GM18511 (cell line): ENCODE measurements at regions not wholly inside any gene's neighbourhood (a gene's known extent, or its start where the extent isn't known, plus 50 kb on each side); places are given as distances from the start of the nearest gene placed in this dataset.
"Not testable (repeated sequence)": the region's sequence is repeated elsewhere in the genome, so short reads cannot be mapped to it uniquely, and the experiment has no call there.

Experiments
- ATAC-seq: cut with Tn5 transposase; IDR thresholded peaks from one replicate; pipeline ENCODE4 v1.9.1; 2021; ENCODE audit warnings: mild to moderate bottlenecking, moderate library complexity; ENCODE audit not compliant: unreplicated experiment

- ATAC-seq = no peak
Measured at GRCh38 chr18:42530276-42530675, 575.2 kb downstream of the PIK3C3 start.

DNA sequence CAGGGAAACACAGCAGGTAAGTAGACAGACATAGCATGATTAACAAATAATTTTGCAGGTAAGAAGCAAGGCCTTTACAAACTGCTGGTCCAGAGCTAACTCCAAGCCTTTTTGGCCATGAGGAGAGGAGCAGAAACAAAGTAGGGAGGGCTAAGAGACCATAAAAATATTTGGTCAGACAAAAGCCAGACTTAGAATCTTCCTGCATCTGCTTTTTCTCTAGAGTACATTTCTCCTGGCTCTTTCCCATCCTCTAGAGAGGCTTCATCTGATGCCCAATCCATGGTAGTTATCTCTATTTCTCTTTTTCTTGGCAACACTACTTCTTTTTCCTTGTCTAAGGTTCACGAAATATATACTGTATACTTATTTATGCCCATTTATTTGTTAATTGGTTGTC, 577.1 kb downstream of the PIK3C3 start:
- ATAC-seq = no peak

GRCh38 chr18:42533009-42533575, 578.1 kb downstream of the PIK3C3 start:
- ATAC-seq = no peak

- no peak for ATAC-seq
Measured at GRCh38 chr18:42533616-42534015, 578.6 kb downstream of the PIK3C3 start.

DNA sequence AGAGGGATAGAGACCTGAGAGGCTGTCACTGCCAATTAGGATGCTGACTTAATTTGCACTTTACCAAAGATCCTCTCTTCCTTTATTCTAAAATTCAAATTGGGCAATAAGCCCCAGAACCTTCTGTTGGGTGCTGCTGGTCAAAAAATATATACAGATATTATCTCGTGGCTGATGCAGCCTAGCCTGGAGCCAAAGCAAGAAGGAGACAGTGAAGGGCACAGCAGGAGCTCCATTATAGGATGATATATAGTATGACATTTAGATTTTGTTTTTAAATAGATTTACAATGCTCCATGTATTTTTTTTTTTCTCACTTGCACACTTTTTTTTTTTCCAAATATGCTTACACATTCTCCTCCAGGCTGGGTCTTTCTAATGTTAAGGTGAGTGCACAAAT, 579.3 kb downstream of the PIK3C3 start:
- ATAC-seq = no peak

DNA sequence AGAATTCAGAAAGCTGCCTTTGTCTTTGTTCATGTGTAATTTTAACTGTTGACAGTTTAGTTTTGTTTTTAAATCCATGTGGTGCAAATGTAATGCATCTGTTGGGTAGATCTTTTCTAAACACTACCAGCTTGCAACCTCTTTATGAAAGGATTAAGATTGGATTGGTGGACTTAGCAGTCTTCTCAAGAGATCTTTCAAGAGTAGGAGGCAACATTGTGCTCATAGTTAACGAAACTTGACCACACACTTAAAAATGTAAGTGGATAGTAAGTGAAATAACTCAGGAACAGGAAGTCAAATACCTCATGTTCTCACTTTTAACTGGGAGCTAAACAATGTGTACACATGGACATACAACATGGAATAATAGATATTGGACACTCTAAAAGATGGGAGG, 579.0 kb downstream of the RIT2 start:
- no peak for ATAC-seq

GRCh38 chr18:42537291-42537690, 578.2 kb downstream of the RIT2 start:
- no peak for ATAC-seq

- ATAC-seq = no peak
Measured at GRCh38 chr18:42544901-42545300, 570.6 kb downstream of the RIT2 start.

DNA sequence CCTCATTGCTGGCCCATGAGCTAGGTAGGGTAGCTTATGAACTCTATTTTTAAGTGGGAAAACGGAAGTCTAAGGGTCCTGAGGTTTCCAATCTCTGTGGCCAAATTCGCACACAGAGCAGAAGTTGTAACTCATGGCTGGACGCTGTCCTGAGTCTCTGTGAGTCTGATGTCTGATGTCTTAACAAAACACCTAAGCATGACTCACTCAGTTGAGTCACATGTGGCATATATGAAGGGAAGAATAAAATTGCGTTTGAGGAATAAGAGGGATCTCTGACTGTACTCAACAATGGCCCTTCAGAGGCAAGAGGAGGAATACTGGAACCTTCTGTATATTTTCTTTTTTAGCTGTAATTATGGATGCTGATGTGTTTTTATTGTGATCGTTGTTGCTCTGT, 569.7 kb downstream of the RIT2 start:
- ATAC-seq = no peak

DNA sequence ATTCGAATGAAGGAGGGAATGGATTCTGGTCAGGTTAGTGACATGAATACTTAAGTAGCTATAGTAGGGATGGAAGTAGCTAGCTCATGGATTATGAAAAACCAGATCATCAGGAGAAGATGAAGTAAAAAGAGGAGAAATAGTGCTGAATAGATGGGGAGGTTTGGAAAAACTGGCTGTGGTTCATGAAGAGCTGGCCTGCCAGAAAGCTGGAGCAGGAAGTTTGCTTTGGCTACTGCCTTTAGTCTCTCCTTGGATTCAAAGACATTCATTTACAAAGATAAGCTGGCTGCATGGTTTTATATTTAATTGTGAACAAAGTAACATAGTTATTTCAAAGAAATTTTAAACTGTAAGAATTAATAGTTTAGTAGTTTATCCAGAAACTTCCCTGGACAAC, 567.0 kb downstream of the RIT2 start:
- ATAC-seq = no peak

GRCh38 chr18:42549596-42549995, 565.9 kb downstream of the RIT2 start:
- ATAC-seq = no peak

- not testable (repeated sequence) for ATAC-seq
Measured at GRCh38 chr18:42552559-42552958, 562.9 kb downstream of the RIT2 start.

- ATAC-seq = no peak
Measured at GRCh38 chr18:42559069-42559690, 556.3 kb downstream of the RIT2 start.

- no peak for ATAC-seq
Measured at GRCh38 chr18:42561521-42561920, 554.0 kb downstream of the RIT2 start.

DNA sequence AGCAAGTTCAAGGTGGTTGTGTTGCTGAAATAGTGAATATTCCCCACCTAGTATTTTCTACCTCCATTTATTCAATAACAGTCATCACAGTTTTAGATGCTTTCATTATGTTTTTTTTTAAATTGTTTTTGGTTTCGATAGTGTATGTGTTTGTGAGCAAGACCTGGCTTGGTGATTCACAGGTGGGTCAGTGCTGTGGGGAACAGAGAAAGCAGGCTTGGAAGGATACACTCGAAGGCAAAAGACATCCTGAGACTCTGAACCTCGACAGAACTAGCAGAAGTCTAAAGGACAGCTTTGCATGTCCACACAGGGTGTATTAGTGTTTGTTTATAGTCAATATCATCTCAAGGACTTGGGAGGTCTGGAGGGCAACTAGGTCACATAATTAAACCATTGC, 551.5 kb downstream of the RIT2 start:
- ATAC-seq = no peak

GRCh38 chr18:42564761-42565160, 550.7 kb downstream of the RIT2 start:
- ATAC-seq = no peak

DNA sequence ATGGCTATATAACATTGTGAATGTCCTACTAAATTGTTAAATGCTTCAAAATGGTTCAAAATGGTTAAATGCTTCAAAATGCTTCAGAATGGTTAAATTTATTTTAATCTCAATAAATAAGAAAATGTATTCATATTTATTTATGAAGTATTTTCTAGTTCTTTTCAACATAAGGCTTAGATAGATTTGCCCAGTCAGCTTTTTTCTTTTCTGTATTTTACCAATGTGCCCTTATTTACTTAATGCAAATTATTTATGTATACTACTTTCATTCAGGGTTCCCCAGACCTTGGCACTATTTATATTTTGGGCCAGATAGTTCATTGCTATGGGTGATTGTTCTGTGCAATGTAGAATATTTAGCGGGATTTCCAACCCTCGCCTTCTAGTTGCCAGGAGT, 546.7 kb downstream of the RIT2 start:
- ATAC-seq = no peak

DNA sequence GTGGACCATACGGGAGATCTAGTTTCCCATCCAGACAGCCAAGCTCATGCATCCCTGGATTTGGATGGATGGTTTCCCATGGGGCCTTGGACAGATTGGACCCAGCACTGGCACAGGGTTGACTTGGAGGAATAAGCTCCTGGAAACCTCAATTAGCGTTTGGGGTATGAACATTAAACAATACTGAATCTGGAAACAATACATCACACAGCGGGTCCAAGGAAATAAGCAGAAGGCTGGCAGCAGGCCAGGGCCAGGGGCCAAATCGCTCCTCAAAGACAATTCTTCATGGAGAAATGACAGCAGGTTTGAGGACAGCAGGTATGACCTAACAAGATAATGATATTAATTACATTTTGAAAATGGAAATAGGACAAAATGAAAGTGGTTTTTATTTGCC, 540.6 kb downstream of the RIT2 start:
- ATAC-seq = no peak

DNA sequence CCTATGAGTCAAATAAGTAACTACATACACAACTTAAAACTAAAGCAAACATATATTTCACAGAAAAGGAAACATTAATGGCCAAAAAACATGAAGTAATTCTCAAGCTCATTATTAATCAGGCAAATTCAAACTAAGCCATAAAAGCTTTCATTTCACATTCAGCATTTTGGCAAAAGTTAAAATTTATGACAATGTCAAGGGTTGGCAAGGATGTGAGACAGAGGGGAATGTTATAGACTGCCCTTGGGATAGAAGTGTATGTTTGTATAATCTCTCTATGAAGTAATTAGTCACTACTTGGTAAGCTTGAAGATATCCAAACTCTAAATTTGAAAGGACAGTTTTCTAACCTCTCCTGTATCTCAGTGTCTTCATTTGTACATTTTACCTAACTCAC, 539.4 kb downstream of the RIT2 start:
- ATAC-seq = no peak

- no peak for ATAC-seq
Measured at GRCh38 chr18:42578792-42579191, 536.7 kb downstream of the RIT2 start.

- ATAC-seq = no peak
Measured at GRCh38 chr18:42582266-42582665, 533.2 kb downstream of the RIT2 start.

DNA sequence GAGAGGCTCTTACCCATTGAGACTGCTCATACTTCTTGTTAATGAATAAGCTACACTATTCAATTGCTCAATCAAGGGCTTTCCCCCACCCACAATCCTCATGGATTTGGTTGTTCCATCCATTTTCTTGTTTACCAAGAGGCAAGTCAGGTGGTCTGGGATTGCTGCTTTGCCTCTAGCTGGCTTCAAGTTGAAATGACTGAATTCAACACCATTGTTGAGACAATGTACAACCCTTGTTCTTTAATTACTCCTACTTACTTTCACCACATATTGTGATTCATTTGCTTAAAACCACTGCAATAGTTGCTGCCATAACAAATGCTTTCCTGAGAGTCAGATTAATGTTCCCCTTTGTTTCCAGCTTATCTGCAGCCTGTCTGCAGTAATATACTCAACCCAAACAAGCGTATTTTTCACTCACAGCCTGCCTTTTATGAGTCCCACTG, 532.2 kb downstream of the RIT2 start:
- no peak for ATAC-seq

- no peak for ATAC-seq
Measured at GRCh38 chr18:42586601-42587000, 528.9 kb downstream of the RIT2 start.
